ENCODE measurements at regions not wholly inside any gene's neighbourhood (a gene's known extent, or its start where the extent isn't known, plus 50 kb on each side); places are given as distances from the start of the nearest gene placed in this dataset.

- TF ChIP-seq, protein P1, sequence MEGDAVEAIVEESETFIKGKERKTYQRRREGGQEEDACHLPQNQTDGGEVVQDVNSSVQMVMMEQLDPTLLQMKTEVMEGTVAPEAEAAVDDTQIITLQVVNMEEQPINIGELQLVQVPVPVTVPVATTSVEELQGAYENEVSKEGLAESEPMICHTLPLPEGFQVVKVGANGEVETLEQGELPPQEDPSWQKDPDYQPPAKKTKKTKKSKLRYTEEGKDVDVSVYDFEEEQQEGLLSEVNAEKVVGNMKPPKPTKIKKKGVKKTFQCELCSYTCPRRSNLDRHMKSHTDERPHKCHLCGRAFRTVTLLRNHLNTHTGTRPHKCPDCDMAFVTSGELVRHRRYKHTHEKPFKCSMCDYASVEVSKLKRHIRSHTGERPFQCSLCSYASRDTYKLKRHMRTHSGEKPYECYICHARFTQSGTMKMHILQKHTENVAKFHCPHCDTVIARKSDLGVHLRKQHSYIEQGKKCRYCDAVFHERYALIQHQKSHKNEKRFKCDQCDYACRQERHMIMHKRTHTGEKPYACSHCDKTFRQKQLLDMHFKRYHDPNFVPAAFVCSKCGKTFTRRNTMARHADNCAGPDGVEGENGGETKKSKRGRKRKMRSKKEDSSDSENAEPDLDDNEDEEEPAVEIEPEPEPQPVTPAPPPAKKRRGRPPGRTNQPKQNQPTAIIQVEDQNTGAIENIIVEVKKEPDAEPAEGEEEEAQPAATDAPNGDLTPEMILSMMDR (tag by site-specific recombination; IDR thresholded peaks at IDR 0.05) = no peak
- TF ChIP-seq, protein P2, sequence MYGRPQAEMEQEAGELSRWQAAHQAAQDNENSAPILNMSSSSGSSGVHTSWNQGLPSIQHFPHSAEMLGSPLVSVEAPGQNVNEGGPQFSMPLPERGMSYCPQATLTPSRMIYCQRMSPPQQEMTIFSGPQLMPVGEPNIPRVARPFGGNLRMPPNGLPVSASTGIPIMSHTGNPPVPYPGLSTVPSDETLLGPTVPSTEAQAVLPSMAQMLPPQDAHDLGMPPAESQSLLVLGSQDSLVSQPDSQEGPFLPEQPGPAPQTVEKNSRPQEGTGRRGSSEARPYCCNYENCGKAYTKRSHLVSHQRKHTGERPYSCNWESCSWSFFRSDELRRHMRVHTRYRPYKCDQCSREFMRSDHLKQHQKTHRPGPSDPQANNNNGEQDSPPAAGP (tag by site-specific recombination; IDR thresholded peaks at IDR 0.05) = no peak
- TF ChIP-seq SETDB1 (IDR thresholded peaks at IDR 0.05; ENCODE audit: insufficient read length, low read length) = no peak
- no peak for TF ChIP-seq ZNF707 (tag by site-specific recombination; IDR thresholded peaks at IDR 0.05)
- TF ChIP-seq ZNF274 (IDR thresholded peaks at IDR 0.05; ENCODE audit: low read length) = no peak
- TF ChIP-seq ZNF274 (tag by site-specific recombination; IDR thresholded peaks at IDR 0.05; ENCODE audit: borderline replicate concordance) = no peak
- TF ChIP-seq BCL11A (tag by site-specific recombination; IDR thresholded peaks at IDR 0.05; ENCODE audit: low read depth) = no peak
These were observed 1072.0 kb downstream of the NSUN3 start for GRCh38 chr3:95134693-95135413.

Data from HEK293 (cell line).